Suprapubic skin (tissue), 3 donors: ENCODE measurements at regions not wholly inside any gene's neighbourhood (a gene's known extent, or its start where the extent isn't known, plus 50 kb on each side); places are given as distances from the start of the nearest gene placed in this dataset.

Experiments
- CTCF ChIP-seq, 2 donors: fragments of 200-600 bp in 1 of 2; fragments of 450-650 bp in 1 of 2; sonication (generic) in 1 of 2; IDR thresholded peaks; one replicate each; pipeline ENCODE4 v1.5.1; 2016 to 2019; ENCODE audit warnings: antibody characterized with exemption in 2 of 2, mild to moderate bottlenecking in 1 of 2, moderate library complexity in 1 of 2
- POLR2AphosphoS5 ChIP-seq, 3 donors: sonication (generic); formaldehyde crosslinking; IDR thresholded peaks; one replicate each; pipeline ENCODE4 v1.6.1; 2017; ENCODE audit warnings: antibody characterized with exemption in 3 of 3

GRCh38 chr5:58263296-58263695 is 196.6 kb downstream of the PLK2 start:
- TF ChIP-seq CTCF (IDR thresholded peaks at IDR 0.05) (no peak), POLR2AphosphoS5 (IDR thresholded peaks at IDR 0.05) (no peak)
